ENCODE measurements at regions not wholly inside any gene's neighbourhood (a gene's known extent, or its start where the extent isn't known, plus 50 kb on each side); places are given as distances from the start of the nearest gene placed in this dataset.

DNA sequence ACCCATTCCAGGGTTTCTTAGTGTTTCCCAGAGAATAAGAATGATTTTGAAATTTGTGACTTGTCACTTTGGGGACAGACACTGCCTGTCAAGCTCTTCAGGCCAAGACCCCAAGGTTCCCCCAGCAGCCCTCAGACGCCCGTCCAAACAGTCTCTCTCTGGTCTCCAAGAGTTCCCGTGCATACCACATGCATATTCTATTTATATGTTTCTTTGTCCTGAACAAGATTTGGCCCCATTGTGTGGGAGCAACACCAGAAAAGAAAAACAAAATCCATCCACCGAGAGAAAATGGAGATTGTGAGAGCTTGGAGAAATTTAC, 52.2 kb upstream of the CTAGE1 start:
- TF ChIP-seq, protein P1, sequence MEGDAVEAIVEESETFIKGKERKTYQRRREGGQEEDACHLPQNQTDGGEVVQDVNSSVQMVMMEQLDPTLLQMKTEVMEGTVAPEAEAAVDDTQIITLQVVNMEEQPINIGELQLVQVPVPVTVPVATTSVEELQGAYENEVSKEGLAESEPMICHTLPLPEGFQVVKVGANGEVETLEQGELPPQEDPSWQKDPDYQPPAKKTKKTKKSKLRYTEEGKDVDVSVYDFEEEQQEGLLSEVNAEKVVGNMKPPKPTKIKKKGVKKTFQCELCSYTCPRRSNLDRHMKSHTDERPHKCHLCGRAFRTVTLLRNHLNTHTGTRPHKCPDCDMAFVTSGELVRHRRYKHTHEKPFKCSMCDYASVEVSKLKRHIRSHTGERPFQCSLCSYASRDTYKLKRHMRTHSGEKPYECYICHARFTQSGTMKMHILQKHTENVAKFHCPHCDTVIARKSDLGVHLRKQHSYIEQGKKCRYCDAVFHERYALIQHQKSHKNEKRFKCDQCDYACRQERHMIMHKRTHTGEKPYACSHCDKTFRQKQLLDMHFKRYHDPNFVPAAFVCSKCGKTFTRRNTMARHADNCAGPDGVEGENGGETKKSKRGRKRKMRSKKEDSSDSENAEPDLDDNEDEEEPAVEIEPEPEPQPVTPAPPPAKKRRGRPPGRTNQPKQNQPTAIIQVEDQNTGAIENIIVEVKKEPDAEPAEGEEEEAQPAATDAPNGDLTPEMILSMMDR (IDR thresholded peaks at IDR 0.05): no peak
- TF ChIP-seq EZH2 (IDR thresholded peaks at IDR 0.05) (no peak), EZH2phosphoT487 (IDR thresholded peaks at IDR 0.05) (no peak)
